CD4-positive, alpha-beta T cell treated with Interleukin-4 for 1 hour (primary cell): ENCODE measurements at regions not wholly inside any gene's neighbourhood (a gene's known extent, or its start where the extent isn't known, plus 50 kb on each side); places are given as distances from the start of the nearest gene placed in this dataset.

Experiments
- DNase-seq, 2 donors: peaks; one replicate each; pipeline ENCODE4 v3.0.0-alpha.2; 2020 to 2022

DNA sequence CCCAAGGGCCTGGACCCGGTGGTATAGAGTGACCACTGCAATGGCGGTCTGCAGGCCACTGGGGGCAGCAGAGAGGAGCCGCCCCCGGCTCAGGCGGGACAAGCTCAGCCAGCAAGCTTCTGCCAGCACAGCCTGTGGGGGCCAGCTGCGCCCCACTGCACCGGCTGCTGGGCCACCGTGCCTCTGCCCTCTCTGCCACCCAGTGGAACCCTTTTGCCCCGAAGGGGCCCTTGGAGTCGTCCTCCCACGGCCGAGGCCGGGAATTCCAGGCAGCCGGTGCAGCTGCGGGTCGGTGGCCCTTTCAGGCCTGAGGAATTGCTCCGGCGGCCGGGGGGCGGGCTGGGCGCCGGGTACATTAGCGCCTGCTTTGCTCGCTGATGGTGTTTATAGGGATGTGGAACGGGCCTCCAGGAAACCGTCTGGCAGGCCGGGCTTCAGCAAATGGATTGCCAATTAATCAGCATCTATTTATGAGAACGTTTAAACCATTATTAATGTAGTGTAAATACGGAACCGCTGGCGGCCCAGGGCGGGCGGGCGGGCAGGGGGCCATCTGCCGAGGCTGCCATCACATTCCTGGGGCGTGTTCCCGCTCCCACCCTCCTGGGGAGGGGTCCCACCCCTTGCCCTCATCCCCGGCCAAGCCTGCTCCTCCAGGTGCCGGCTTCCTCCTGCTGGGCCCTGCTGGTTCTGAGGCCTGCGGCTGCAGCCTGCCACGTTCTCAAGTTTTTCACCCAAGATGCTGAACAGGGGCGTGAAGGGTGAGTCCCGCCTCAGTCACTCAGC is 127.4 kb downstream of the BARX1 start:
- peak in 1 of 2 donors; percentile 9 for DNase-seq

DNA sequence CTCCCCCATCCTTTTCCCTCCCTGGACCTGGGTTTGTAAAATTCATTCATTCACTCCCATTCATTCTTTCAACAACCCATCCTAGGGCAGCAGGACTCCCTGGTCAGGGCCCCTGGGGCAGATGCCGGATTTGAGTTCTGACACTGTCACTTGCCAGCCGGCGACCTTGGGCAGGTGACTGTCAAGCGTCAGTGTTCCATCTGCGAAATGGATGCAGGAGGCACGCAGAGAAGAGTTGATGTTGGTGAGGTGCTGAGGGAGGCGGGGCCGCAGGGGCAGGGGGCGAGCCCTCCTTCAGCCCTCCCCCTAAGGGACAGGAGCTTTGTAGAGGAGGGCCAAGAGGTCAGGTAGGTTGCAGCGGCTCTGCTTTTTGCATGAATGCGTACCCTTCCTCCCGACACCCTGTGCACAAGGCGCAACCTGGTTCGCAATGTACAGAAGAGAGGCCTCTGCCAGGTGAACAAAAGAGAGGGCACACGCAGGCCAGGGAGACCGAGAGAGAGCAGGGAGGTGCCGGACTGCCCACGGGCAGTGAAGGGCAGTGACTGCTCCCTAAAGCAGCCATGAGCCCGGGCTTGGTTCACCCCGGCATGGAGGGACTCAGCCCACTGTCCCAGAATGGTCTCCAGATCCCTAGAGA is 128.1 kb downstream of the BARX1 start:
- DNase-seq, result no peak

GRCh38 chr9:93826209-93826608 is 128.9 kb downstream of the BARX1 start:
- peak in 1 of 2 donors; percentile 42 for DNase-seq

- no peak for DNase-seq
Observed at GRCh38 chr9:93825348-93826115, 129.6 kb downstream of the BARX1 start.

DNA sequence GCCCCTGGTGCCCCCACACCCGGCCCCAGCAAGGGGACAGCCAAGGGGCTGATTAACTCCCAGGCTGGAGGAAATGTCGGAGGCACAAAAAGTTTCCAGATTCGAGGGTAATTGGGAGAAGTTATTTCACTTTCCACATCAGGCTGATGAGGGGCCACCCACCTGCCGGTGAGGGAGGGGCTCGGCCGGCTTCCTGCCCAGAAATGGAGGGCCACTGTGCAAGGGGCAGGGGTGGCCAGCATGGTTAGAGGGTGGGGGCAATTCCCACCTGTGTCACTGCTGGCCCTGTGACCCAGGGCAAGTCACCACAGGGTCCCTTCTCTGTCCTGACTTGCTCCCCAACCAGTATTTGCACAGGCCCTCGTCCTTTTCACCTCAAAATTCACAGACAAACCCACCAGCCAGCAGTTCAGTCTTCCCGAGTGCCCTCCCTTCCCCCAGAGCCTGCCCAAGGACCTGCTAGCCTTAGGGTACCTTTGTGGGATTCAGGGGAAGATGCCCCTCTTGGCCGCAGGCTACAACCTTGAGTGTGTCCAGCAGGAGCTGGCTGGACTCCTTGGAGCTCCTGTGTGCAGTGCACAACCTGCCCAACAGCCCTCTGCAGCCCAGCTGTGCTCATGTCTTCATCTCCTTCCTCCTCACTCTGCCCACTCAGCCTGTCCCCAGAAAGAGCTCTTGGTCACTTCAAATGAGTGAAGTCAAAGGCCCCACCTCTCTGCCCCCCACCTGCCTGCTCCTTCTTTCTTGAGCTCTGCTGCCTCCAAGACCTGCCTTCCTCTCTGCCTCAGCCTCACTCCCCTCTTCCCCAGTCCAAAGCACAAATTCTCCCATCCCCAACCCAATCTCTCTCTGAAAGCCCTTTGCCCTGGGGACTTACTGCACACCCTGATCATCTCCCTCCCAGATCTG is 130.5 kb downstream of the BARX1 start:
- no peak for DNase-seq

DNA sequence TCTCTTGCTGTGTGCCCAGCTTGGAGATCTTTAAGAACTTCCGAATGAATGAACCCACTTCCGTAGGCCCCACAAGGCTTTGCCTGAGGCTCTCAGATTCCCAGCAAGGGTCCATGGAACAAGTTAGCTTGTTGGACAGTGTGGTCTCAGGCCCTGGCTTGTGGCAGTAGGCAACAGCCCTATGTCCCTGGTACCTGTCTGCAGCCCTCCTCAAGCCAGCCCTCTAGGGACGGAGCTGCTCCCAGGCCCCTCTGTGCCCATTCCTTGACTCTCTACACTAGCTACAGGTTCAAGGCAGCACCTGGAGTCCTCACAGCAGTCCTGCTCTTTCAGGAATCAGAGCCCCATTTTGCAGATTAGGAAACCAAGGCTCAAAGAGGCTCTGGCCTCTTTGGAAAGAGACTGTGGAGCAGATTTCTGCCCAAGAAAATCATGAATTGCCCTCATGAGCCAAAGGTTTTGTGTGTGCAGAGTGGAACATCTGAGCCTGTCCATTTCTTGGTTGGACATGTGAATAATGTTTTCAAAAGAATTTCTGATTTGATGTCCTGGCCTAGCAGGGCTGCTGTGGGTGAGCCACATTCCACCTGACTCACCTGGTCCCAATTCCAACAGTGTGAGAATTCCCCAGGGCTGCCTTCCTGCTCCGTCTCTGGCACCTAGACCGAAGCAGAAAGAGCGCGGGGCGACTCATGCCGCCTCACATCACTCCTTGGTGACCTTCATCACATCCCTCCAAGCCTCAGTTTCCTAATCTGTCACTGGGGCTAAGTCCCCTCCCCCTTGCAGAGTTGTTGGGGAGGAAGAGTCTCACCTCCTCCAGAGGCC is 131.7 kb downstream of the BARX1 start:
- DNase-seq, result no peak

GRCh38 chr9:93822229-93822628 is 132.9 kb downstream of the BARX1 start:
- DNase-seq, result no peak

DNA sequence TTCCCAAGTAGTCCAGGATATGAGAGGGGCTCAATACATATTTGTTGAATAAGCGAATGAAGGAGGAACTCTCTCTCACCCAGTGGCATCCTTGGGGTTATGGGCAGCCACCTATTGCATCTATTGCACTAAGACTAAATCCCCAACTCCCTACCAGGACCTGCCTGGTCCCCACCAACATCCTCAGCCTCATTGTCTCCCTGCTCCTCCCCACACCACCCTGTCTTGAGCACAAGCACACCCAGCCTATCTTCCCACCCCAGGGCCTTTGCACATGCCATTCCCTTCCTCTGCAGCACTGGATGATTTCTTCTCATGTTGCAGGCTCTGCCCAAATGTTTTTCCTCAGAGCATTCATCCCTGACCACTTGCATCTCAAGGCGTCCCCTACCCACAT is 133.8 kb downstream of the BARX1 start:
- no peak for DNase-seq

DNA sequence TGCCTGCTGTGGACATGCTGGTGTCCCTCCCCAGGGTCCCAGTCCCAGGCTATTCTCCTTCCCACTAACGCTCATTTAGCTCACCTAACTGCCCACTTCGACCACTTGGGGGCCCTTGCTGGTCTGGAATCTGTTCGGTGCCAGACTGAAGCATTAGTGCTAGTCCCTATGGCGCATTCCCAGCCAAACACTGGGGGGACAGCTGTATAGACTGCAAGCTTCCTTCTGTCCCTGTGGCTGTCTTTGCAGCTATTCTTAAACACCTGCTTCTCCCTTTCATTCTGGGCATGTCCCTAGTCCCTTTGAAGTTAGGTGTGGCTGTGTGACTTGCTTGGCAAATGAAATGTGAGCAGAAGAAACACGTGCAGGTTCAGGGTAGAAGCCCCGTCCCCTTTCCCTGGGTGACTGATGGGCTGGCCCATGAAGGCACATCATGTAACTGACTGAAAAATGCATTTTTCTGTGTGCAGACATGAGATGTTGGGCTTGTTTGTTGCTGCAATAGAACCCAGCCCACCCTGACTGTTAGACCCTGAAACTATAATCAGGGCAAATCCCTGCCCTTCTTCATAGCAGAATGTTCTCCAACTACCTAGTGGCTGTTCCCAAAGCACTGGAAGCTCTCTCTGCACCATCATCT is 134.4 kb downstream of the BARX1 start:
- no peak for DNase-seq

- no peak for DNase-seq
Observed at GRCh38 chr9:93819905-93820304, 135.2 kb downstream of the BARX1 start.

DNA sequence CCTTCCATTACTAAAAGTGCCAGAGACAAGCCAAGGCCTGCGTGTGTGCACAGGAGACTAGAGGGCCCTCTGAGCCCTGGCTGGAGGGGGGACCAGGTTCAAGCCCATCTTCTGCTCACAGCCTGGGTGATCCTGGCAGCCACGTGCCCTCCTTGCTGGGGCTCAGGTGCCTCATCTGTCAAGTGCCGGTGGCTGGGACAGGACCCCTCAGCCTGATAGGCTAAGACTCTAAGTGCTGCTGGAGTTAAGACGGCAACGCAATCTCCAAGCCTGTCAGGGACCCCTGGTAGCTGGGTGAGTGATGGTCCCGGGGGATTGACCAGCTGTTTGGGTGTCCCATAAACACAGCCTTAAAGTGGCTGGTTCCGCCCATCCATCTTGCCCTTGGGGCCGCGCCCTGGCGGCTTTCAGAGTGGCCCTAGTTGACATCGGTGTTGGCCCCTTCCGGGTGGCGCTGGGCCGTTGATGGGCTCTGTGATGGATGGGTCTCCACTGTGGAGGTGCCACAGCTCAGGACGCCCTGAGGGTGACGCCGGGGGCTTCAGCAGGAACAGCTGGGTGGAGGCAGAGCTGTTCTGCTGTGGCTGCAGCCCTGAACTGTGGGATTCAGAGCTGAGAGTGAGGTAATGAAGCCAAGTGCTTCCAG is 136.2 kb downstream of the BARX1 start:
- no peak for DNase-seq

DNA sequence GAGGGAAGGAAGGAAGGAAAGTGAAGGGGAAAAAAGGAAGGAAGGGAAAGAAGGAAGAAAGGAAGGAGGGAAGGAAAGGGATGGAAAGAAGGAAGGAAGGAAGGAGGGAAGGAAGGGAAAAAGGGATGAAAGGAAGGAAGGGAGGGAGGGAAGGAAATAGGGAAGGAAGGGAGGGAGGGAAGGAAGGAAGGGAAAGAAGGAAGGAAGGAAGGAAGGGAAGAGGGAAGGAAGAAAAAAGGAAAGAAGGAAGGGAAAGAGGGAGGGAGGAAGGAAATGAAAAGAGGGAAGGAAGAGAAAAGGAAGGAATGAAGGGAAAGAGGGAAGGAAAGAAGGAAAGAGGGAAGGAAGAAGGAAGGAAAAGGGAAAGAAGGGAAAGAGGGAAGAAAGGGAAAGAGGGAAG is 136.9 kb downstream of the BARX1 start:
- no peak for DNase-seq

GRCh38 chr9:93815677-93816076 is 139.5 kb downstream of the BARX1 start:
- DNase-seq, result no peak

DNA sequence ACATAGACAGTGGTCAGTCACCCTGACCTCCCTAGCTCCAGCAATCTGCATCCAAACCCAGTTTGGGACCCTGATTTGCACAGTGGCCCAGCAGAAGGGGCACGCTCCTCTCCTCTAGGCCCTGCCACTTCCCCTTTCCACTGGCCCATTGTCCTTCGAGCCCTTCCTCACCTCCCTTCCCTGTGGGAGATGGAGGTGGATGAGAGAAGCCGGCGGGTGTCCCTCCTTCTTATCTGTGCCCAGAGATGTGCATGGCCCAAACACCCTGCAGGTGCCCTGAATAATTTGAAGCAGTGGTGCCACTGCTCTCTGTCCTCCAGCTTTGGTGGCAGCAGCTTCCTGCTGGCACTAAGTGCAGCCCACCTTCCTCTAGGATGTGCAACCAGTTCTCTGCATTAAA is 140.0 kb downstream of the BARX1 start:
- no peak for DNase-seq

DNA sequence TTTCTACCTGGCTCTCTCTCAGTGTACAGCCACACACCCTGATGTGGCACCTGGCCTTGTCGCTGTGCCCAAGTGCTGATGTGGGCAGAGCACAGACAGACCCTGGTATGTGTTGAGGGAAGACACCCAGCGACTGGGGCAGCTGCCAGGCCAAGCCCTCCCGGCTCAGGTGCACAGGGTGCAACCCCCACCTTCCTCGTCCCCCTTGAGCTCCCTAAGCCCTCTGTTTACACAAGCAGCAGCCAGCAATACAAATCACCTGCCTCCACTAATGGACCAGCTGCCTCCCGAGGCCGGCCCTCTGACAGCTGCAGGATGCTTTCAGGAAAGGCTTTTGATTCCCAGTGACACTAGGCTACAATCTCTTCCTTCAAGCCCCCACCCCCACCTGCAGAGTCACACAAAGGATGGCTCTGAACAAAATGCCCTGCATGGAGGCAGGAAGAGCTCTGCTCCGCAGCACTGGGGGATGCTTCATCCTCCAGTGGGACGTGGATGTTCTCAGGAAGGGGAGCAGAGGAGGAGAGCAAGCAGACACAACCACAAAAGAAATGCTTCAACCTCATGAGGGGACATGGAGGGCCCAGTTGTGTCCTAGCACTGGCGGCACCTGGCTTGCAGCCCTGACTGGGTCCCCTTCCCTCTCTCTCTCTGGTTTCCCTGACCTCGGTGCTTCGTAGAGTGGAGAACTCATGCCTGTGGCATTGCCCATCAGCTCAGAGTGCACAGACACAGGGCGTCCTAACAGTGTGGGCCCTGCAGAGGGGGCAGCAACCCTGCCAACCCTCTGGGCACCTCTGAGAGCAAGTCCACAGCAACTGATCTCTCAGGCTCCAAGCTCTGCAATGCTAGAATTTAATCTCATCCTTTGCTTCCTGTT is 140.8 kb downstream of the BARX1 start:
- no peak for DNase-seq

DNA sequence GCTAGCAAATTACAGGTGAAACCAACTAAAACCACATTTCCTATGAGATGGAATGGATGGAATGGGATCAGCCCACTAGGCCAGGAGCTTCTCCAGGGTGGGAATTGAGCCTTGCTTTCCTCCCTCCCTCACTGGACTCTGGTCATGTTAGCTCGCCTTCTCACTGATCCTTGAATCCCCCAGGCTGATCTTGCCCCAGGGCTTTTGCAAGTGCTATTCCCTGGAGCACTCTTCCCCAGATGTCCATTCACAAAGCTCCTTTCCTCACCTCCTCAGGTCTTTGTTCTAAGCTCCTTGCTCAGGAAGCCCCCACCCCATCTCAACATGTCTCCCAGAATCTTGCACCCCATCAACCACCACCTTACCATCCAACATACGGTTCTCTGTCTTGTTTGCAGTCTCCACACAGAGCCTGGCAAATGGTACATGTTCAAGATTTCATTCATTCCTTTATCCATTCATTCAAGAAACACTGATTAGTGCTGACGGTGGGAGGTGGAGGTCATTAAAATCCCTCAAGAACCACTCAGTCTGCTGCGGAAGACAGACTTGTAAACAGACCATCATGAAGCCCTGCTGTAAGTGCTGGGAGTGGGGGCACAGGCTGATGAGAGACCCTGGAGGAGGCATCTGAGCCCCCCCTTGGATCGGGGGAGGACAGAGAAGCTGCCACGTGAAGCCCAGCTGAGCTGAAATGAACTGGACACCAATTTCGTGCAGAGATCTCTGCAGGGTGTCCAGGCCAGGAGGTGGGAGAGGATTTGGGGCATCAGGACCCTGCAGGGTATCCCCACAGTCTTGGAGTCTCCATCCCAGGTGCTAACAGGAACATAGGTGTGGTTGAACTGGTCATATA is 141.7 kb downstream of the BARX1 start:
- DNase-seq, result no peak

DNA sequence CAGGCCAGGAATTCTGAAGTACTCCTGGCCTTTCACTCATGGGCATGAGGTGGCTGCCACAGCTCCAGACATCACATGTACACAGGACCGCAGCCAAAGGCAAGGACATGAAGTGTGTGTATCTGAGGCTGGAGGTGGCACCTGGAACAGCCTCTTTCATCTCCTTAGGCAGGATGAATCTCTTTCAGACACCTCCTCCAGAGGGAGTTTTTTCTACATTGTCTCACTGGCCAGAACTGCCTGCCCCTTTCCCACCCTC is 142.8 kb downstream of the BARX1 start:
- DNase-seq, result no peak

DNA sequence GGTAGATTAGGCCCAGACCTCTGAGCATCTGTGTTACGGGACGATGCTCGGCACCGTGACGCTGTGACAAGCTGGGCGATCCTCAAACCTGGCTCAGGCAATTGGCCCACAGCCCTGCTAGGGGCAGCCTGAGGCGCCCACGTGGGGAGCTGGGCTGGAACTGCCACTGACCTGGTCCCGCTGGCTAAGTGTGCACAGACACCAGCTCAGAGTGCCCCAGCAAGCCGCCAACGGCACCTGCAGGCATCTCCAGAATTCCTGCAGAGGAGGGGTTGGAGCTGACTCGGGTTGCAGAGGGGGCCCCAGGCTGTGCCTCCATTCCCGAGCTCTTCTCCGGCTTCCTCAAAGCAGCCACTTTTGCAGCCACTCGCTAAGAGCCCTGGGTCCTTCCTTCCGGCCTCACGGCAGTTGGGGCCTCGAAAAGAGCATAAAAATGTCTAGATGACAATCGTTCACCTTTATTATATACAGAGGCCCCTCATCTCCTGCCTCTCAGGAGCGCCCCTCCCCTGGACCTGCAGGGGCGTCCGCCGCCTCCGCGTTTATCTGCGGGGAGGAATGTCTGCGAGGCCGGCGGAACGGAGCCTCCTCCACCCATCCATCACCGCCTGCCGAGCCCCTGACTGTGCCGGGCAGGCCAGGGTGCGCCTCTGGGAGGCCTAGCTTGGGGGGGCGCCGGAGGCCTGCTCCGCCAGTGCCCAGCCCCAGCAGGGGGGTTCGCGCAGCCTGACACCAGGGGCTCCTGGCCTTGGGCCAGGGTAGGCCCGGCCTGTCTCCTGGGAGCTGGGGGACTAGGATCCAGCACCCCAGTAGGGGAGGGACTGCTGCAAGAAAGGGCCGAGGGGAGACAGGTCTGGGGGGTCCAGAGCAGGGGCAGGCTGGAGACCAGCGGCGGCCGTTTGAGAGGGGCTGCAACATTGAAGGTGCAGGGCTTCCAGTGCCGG is 144.9 kb downstream of the BARX1 start:
- no peak for DNase-seq
